Stomach (tissue), 8 donors: ENCODE measurements at regions not wholly inside any gene's neighbourhood (a gene's known extent, or its start where the extent isn't known, plus 50 kb on each side); places are given as distances from the start of the nearest gene placed in this dataset.

Experiments used
- DNase-seq, 2 donors: peaks; one replicate each; pipeline versions ENCODE4 v3.0.0 to v3.0.0-alpha.2; 2013 to 2019
- H3K27ac ChIP-seq, 5 donors: fragments of 200-600 bp in 4 of 5; sonication (generic) in 4 of 5; one replicate each; pipeline ENCODE4 v1.5.1; 2013 to 2019; ENCODE audit warnings: mild to moderate bottlenecking in 1 of 5, moderate library complexity in 1 of 5
- H3K27me3 ChIP-seq, 3 donors: fragments of 200-600 bp; sonication (generic); one replicate each; pipeline ENCODE4 v1.5.1; 2017 to 2019; ENCODE audit warnings: mixed run types in 1 of 3
- H3K36me3 ChIP-seq, 4 donors: fragments of 200-600 bp; sonication (generic); 1 replicate in 3 of 4; 2 replicates in 1 of 4; pipeline ENCODE4 v1.5.1; 2016 to 2019
- H3K4me1 ChIP-seq, 4 donors: fragments of 200-600 bp; sonication (generic); one replicate each; pipeline ENCODE4 v1.5.1; 2016 to 2019
- H3K4me3 ChIP-seq, 4 donors: fragments of 200-600 bp; sonication (generic) in 3 of 4; one replicate each; pipeline ENCODE4 v1.5.1; 2016 to 2019; ENCODE audit warnings: mild to moderate bottlenecking in 1 of 4
- H3K9me3 ChIP-seq, 4 donors: fragments of 200-600 bp; sonication (generic); one replicate each; pipeline ENCODE4 v1.5.1; 2016 to 2019
- EP300 ChIP-seq: sonication (generic); formaldehyde crosslinking; IDR thresholded peaks from one replicate; pipeline ENCODE4 v1.6.1; 2017; ENCODE audit warnings: antibody characterized with exemption
- POLR2A ChIP-seq, 4 donors: fragments of 450-650 bp; IDR thresholded peaks; one replicate each; pipeline ENCODE4 v1.6.1; 2016; ENCODE audit warnings: antibody characterized with exemption in 4 of 4, control low read depth in 2 of 4, mild to moderate bottlenecking in 1 of 4, moderate library complexity in 1 of 4
- POLR2AphosphoS5 ChIP-seq, 3 donors: sonication (generic); formaldehyde crosslinking; IDR thresholded peaks; one replicate each; pipeline ENCODE4 v1.6.1; 2016; ENCODE audit warnings: antibody characterized with exemption in 3 of 3
- WGBS, 5 donors: extraction: QIAGEN DNeasy Blood & Tissue Kit in 3 of 5; methylation state at CpG; one replicate each; pipeline versions ENCODE4 v1.1.5 to v1.1.7; 2013 to 2018; 5-methylcytosine and 5-hydroxymethylcytosine counted together
- intact Hi-C: fragments of 100-400 bp; cut with DNase I; formaldehyde crosslinking; loops from one replicate; pipeline ENCODE4 v1.15.1; 2023; ENCODE audit warnings: low total_unique reads
- TF ChIP-seq, protein P1 (sequence below), 7 experiments: fragments of 450-650 bp in 4 of 7; fragments of 200-600 bp in 3 of 7; sonication (generic) in 3 of 7; IDR thresholded peaks; one replicate each; pipeline ENCODE4 v1.5.1; 2016 to 2019; ENCODE audit warnings: antibody characterized with exemption in 7 of 7, control low read depth in 2 of 7, mild to moderate bottlenecking in 1 of 7
- donor health status: healthy with polysubstance abuse.
- donor health status: Bipolar disorder and iron deficiency.
- donor health status: healthy.

DNA sequence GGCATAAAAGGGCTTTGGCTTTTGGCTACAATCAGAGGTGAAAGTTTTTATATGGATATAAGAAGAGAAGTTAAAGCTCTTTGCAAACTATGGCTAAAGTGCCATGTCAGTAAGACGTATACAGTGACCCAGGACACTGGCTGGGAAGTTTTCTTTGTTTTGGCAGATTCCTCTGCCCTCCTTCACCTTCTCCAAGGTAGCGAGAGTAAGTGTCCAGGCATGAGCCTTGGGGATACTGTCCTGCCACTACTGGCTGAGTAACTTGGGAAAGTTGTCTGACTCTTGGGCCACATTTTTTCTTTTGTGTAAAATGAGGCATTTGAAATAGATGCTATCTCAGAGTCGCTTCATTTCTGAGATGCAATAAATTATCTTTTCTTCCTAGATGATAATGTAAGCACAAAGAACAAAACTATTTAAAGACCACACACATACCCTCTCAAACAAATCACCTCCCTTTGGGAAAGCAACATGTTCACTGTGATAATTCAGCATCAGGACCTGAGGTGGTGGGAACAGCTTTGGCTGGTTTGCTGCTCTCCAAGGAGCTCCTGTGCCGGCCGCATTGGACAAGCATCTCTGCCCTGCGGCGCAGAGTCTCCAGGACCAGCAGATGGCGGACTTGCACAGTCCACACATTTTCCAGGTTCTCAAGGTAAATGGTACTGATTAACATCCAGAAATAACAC lies 106.3 kb downstream of the PTCSC3 start:
- Histone ChIP-seq H3K4me3 (no peak overlapping the region), H3K9me3 (no peaks in the 10 kb centered on the region), H3K4me1 (peaks cover 0 to 16% (median 6%) of the 10 kb centered on the region in 4 donors), H3K27ac (no peak overlapping the region), H3K27me3 (peaks cover 0 to 14% (median 0%) of the 10 kb centered on the region in 3 donors), H3K36me3 (no peaks in the 10 kb centered on the region)
- DNase-seq = peak; percentile 75 to 85
- intact Hi-C loops = no loop called here
- WGBS, 5 donors = 23 to 26% (median 24%) methylated on average over 8 of the region's 8 CpGs
- TF ChIP-seq, protein P1, sequence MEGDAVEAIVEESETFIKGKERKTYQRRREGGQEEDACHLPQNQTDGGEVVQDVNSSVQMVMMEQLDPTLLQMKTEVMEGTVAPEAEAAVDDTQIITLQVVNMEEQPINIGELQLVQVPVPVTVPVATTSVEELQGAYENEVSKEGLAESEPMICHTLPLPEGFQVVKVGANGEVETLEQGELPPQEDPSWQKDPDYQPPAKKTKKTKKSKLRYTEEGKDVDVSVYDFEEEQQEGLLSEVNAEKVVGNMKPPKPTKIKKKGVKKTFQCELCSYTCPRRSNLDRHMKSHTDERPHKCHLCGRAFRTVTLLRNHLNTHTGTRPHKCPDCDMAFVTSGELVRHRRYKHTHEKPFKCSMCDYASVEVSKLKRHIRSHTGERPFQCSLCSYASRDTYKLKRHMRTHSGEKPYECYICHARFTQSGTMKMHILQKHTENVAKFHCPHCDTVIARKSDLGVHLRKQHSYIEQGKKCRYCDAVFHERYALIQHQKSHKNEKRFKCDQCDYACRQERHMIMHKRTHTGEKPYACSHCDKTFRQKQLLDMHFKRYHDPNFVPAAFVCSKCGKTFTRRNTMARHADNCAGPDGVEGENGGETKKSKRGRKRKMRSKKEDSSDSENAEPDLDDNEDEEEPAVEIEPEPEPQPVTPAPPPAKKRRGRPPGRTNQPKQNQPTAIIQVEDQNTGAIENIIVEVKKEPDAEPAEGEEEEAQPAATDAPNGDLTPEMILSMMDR (IDR thresholded peaks at IDR 0.05) = peak in 5 of 7 experiments; percentile 24 to 64 (median 52)
- TF ChIP-seq EP300 = no peak
- TF ChIP-seq POLR2AphosphoS5 (IDR thresholded peaks at IDR 0.05) = peak in 1 of 3 donors; percentile 25

DNA sequence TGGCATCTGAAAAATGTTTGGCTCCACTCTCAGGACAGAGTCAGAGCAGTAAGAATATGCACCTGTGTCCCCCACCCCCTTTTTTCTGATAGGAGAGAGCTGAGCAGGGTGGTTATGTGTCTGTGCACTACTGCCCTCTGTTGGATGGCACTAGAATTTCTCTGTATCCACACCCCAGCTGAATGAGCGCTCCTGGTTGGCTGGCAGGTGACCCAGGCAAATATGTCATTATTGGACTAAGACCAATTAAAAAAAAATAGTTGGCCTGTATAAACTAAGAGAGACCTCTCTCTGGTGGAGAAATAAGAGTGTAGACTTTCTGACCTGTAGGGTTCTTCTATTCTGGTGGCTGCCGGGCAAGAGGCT lies 107.0 kb downstream of the PTCSC3 start:
- peak; percentile 32 to 74 for DNase-seq
- Histone ChIP-seq H3K27me3 (peaks cover 0 to 14% (median 0%) of the 10 kb centered on the region in 3 donors), H3K36me3 (no peaks in the 10 kb centered on the region), H3K4me1 (peaks cover 0 to 16% (median 6%) of the 10 kb centered on the region in 4 donors), H3K9me3 (no peaks in the 10 kb centered on the region), H3K27ac (no peak overlapping the region), H3K4me3 (no peak overlapping the region)
- WGBS, 5 donors = 13 to 27% (median 19%) methylated on average over 2 of the region's 2 CpGs
- intact Hi-C loops = no loop called here
- TF ChIP-seq, protein P1 (IDR thresholded peaks at IDR 0.05) = peak in 5 of 7 experiments; percentile 15 to 48 (median 43)
- TF ChIP-seq EP300 = no peak

DNA sequence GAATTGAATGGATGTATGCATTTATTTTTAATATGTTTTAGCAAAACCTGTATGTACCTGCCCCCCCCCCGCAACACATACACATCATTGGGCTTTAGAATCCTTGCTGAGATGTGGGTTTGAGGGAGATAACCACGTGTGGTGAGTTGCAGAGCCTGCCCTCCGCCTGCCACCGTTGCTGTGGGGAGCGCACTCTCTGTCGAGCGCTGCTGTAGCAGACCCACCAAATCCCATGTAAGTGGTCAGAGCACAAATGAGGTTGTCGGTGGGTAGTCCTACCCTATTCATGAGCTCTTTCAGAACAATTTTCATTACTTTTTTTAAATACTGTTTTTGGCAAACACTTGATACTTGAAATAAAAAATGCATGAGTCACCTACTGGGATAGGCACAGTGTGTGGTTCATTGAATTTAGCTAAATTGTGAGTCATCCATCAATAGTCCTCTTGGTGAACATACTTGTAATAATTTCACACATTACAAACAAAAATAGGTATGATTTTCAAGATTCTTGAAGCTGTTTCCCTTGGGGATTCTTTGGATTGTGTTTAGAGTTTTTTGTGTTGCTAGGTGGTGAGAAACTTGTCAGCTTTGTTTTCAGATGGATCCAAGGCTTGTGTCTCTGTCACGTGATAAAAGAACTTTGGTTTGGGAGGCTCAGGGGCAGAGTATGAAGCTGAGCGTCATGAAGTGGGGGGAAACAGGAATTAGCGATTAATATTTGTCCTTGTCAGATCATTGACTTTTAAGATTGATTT lies 107.6 kb downstream of the PTCSC3 start:
- no peaks in the 10 kb centered on the region for H3K9me3 ChIP-seq
- H3K27ac ChIP-seq = no peak overlapping the region
- TF ChIP-seq POLR2A (IDR thresholded peaks at IDR 0.05) (no peak), POLR2AphosphoS5 (IDR thresholded peaks at IDR 0.05) (no peak), EP300 (no peak)
- TF ChIP-seq, protein P1 (IDR thresholded peaks at IDR 0.05) = no peak
- peaks cover 0 to 16% (median 6%) of the 10 kb centered on the region in 4 donors for H3K4me1 ChIP-seq
- peaks cover 0 to 14% (median 0%) of the 10 kb centered on the region in 3 donors for H3K27me3 ChIP-seq
- intact Hi-C loops = no loop called here
- no peak overlapping the region for H3K4me3 ChIP-seq
- no peaks in the 10 kb centered on the region for H3K36me3 ChIP-seq
- 51 to 65% (median 51%) methylated on average over 11 of the region's 11 CpGs for WGBS, 5 donors
- no peak for DNase-seq

DNA sequence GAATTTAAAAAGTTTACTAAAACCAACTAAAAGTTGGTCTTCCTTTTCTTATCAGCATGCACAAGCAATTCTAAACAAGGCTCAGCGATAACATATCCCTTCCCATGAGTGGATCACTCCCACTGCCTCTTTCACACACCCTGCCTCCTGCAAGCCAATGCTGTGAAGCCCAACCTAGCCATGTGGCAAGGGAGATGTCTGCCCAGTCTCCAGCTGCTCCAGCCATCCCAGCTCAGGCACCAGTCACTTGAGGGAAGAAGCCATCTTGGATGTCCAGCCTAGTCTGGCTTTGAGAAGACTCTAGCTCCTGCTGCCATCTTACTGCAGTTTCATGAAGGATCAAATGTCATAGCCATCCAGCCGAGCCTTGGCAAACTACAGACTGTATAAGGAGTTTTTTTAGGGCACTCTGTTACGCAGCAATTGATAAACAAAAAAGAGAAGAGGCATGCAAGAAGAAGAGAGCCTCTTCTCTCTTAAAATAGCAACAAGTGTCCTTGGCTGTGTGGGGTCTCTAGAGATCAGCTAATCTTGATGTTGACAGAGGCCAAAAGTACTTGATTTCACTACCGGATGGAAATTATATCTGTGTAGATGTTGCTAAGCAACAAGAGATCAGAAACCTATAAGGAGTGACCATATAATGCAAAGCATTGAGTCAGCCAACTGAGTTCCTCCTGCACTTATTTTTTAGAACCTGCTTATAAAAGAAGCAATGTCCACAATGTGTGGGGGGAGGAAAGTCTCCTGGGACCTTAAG lies 108.9 kb downstream of the PTCSC3 start:
- Histone ChIP-seq H3K27me3 (peaks cover 0 to 14% (median 0%) of the 10 kb centered on the region in 3 donors), H3K36me3 (no peaks in the 10 kb centered on the region), H3K4me1 (peaks cover 0 to 16% (median 6%) of the 10 kb centered on the region in 4 donors), H3K27ac (no peak overlapping the region), H3K4me3 (no peak overlapping the region), H3K9me3 (no peaks in the 10 kb centered on the region)
- WGBS, 5 donors = 28 to 59% (median 43%) methylated on average over 4 of the region's 4 CpGs
- no peak for TF ChIP-seq POLR2AphosphoS5 (IDR thresholded peaks at IDR 0.05)
- TF ChIP-seq EP300 = no peak
- TF ChIP-seq, protein P1 (IDR thresholded peaks at IDR 0.05) = no peak
- TF ChIP-seq POLR2A (IDR thresholded peaks at IDR 0.05) = no peak
- DNase-seq = no peak
- intact Hi-C loops = no loop called here
